HG03439 (cell line): ENCODE measurements at regions not wholly inside any gene's neighbourhood (a gene's known extent, or its start where the extent isn't known, plus 50 kb on each side); places are given as distances from the start of the nearest gene placed in this dataset.

Source experiments
- ATAC-seq: cut with Tn5 transposase; IDR thresholded peaks from one replicate; pipeline ENCODE4 v1.9.1; 2021; ENCODE audit warnings: mild to moderate bottlenecking, moderate library complexity; ENCODE audit not compliant: unreplicated experiment

- no peak for ATAC-seq
Observed at GRCh38 chr5:40074826-40075225, 604.9 kb upstream of the PTGER4 start.

- ATAC-seq = no peak
Observed at GRCh38 chr5:40073927-40074326, 605.8 kb upstream of the PTGER4 start.

GRCh38 chr5:40071870-40072269 lies 607.8 kb upstream of the PTGER4 start:
- no peak for ATAC-seq

- ATAC-seq = no peak
Observed at GRCh38 chr5:40066616-40067015, 613.1 kb upstream of the PTGER4 start.

- no peak for ATAC-seq
Observed at GRCh38 chr5:40052808-40053207, 626.9 kb upstream of the PTGER4 start.

- no peak for ATAC-seq
Observed at GRCh38 chr5:40046792-40047191, 622.0 kb upstream of the DAB2 start.

- ATAC-seq = no peak
Observed at GRCh38 chr5:40045429-40045828, 620.6 kb upstream of the DAB2 start.

GRCh38 chr5:40043916-40044315 lies 619.1 kb upstream of the DAB2 start:
- no peak for ATAC-seq

- no peak for ATAC-seq
Observed at GRCh38 chr5:40041452-40041851, 616.7 kb upstream of the DAB2 start.

- no peak for ATAC-seq
Observed at GRCh38 chr5:40037713-40038112, 612.9 kb upstream of the DAB2 start.

- no peak for ATAC-seq
Observed at GRCh38 chr5:40034441-40034840, 609.7 kb upstream of the DAB2 start.

GRCh38 chr5:40033411-40033810 lies 608.6 kb upstream of the DAB2 start:
- peak; percentile 74 for ATAC-seq

GRCh38 chr5:40033009-40033408 lies 608.2 kb upstream of the DAB2 start:
- ATAC-seq = no peak

- no peak for ATAC-seq
Observed at GRCh38 chr5:40030661-40031060, 605.9 kb upstream of the DAB2 start.

GRCh38 chr5:40029711-40030495 lies 605.1 kb upstream of the DAB2 start:
- ATAC-seq = no peak

GRCh38 chr5:40027400-40027799 lies 602.6 kb upstream of the DAB2 start:
- no peak for ATAC-seq

- no peak for ATAC-seq
Observed at GRCh38 chr5:40025586-40025985, 600.8 kb upstream of the DAB2 start.

GRCh38 chr5:40022057-40022456 lies 597.3 kb upstream of the DAB2 start:
- ATAC-seq = no peak

- ATAC-seq = no peak
Observed at GRCh38 chr5:40021007-40021406, 596.2 kb upstream of the DAB2 start.

GRCh38 chr5:40017918-40018317 lies 593.1 kb upstream of the DAB2 start:
- ATAC-seq = no peak

GRCh38 chr5:40017135-40017534 lies 592.4 kb upstream of the DAB2 start:
- ATAC-seq = no peak

- ATAC-seq = no peak
Observed at GRCh38 chr5:40010436-40010835, 585.7 kb upstream of the DAB2 start.

GRCh38 chr5:40006260-40006659 lies 581.5 kb upstream of the DAB2 start:
- ATAC-seq = no peak
